BE2C (cell line): ENCODE measurements at regions not wholly inside any gene's neighbourhood (a gene's known extent, or its start where the extent isn't known, plus 50 kb on each side); places are given as distances from the start of the nearest gene placed in this dataset.

Source experiments
- DNase-seq: peaks from one replicate; pipeline ENCODE4 v3.0.0-alpha.2; 2020
- H3K27me3 ChIP-seq: fragments of 250-450 bp; sonication (Bioruptor Pico); 2 replicates; pipeline ENCODE4 v1.5.1; 2020; ENCODE audit warnings: mild to moderate bottlenecking
- H3K36me3 ChIP-seq: fragments of 250-450 bp; sonication (Bioruptor Pico); 2 replicates; pipeline ENCODE4 v1.5.1; 2020; ENCODE audit warnings: mild to moderate bottlenecking
- H3K4me1 ChIP-seq: fragments of 250-450 bp; sonication (Bioruptor Pico); 2 replicates; pipeline ENCODE4 v1.5.1; 2020
- H3K4me3 ChIP-seq: 2 replicates; pipeline ENCODE4 v1.5.1; 2011; ENCODE audit warnings: low read depth, low read length
- H3K9me3 ChIP-seq: fragments of 250-450 bp; sonication (Bioruptor Pico); 2 replicates; pipeline ENCODE4 v1.5.1; 2020
- CTCF ChIP-seq: IDR thresholded peaks from 2 replicates; pipeline ENCODE4 v1.5.1; 2012; ENCODE audit warnings: mild to moderate bottlenecking, low read depth, low read length

GRCh38 chr5:62111428-62111827 is 194.6 kb upstream of the KIF2A start:
- Histone ChIP-seq H3K4me1 (no peaks in the 10 kb centered on the region), H3K36me3 (no peaks in the 10 kb centered on the region), H3K9me3 (no peaks in the 10 kb centered on the region), H3K27me3 (peaks cover 17% of the 10 kb centered on the region), H3K4me3 (no peak overlapping the region)
- no peak for TF ChIP-seq CTCF
- DNase-seq: no peak

GRCh38 chr5:62112689-62113228 is 193.2 kb upstream of the KIF2A start:
- no peak for DNase-seq
- Histone ChIP-seq H3K9me3 (no peaks in the 10 kb centered on the region), H3K4me1 (no peaks in the 10 kb centered on the region), H3K4me3 (no peak overlapping the region), H3K27me3 (peaks cover 17% of the 10 kb centered on the region), H3K36me3 (no peaks in the 10 kb centered on the region)
- no peak for TF ChIP-seq CTCF

- TF ChIP-seq CTCF: no peak
- Histone ChIP-seq H3K9me3 (no peaks in the 10 kb centered on the region), H3K27me3 (peaks cover 17% of the 10 kb centered on the region), H3K4me3 (no peak overlapping the region), H3K36me3 (no peaks in the 10 kb centered on the region), H3K4me1 (no peaks in the 10 kb centered on the region)
- no peak for DNase-seq
Measured at GRCh38 chr5:62115014-62115413, 191.0 kb upstream of the KIF2A start.

GRCh38 chr5:62124266-62124665 is 181.7 kb upstream of the KIF2A start:
- H3K4me1 ChIP-seq: no peaks in the 10 kb centered on the region
- DNase-seq: no peak
- H3K4me3 ChIP-seq: no peak overlapping the region
- no peak for TF ChIP-seq CTCF
- no peaks in the 10 kb centered on the region for H3K36me3 ChIP-seq
- H3K27me3 ChIP-seq: no peaks in the 10 kb centered on the region
- H3K9me3 ChIP-seq: no peaks in the 10 kb centered on the region

GRCh38 chr5:62126090-62126489 is 179.9 kb upstream of the KIF2A start:
- no peak overlapping the region for H3K4me3 ChIP-seq
- TF ChIP-seq CTCF: no peak
- H3K36me3 ChIP-seq: no peaks in the 10 kb centered on the region
- H3K4me1 ChIP-seq: no peaks in the 10 kb centered on the region
- H3K9me3 ChIP-seq: no peaks in the 10 kb centered on the region
- no peak for DNase-seq
- H3K27me3 ChIP-seq: no peaks in the 10 kb centered on the region

- DNase-seq: no peak
Measured at GRCh38 chr5:62127098-62127736, 178.8 kb upstream of the KIF2A start.

More at GRCh38 chr5:62127098-62127736, 178.8 kb upstream of the KIF2A start:
- Histone ChIP-seq H3K4me3 (no peak overlapping the region), H3K4me1 (no peaks in the 10 kb centered on the region), H3K36me3 (no peaks in the 10 kb centered on the region), H3K27me3 (no peaks in the 10 kb centered on the region), H3K9me3 (no peaks in the 10 kb centered on the region)
- TF ChIP-seq CTCF: no peak
